NCI-H524 (cell line): ENCODE measurements at regions not wholly inside any gene's neighbourhood (a gene's known extent, or its start where the extent isn't known, plus 50 kb on each side); places are given as distances from the start of the nearest gene placed in this dataset.
"Not testable (repeated sequence)": the region's sequence is repeated elsewhere in the genome, so short reads cannot be mapped to it uniquely, and the experiment has no call there.

ENCODE experiments used
- DNase-seq, 2 experiments: peaks; one replicate each; lab custom pipeline; 2025; lab: John Stamatoyannopoulos, UW

- DNase-seq = peak; percentile 45 to 67
Observed at GRCh38 chr5:34555699-34556508, 100.2 kb upstream of the RAI14 start.

- no peak for DNase-seq
Observed at GRCh38 chr5:34556509-34556782, 99.7 kb upstream of the RAI14 start.

- not testable (repeated sequence) for DNase-seq
Observed at GRCh38 chr5:34561581-34561980, 94.5 kb upstream of the RAI14 start.

- DNase-seq = peak in 1 of 2 experiments; percentile 29
Observed at GRCh38 chr5:34562791-34563190, 93.3 kb upstream of the RAI14 start.

GRCh38 chr5:34563269-34563668, 92.9 kb upstream of the RAI14 start:
- DNase-seq = no peak

GRCh38 chr5:34563931-34564709, 92.0 kb upstream of the RAI14 start:
- DNase-seq = no peak

- no peak for DNase-seq
Observed at GRCh38 chr5:34564710-34565235, 91.4 kb upstream of the RAI14 start.

GRCh38 chr5:34570143-34570542, 86.0 kb upstream of the RAI14 start:
- DNase-seq = no peak

GRCh38 chr5:34570721-34571676, 85.1 kb upstream of the RAI14 start:
- peak in 1 of 2 experiments; percentile 53 for DNase-seq

GRCh38 chr5:34571677-34572041, 84.5 kb upstream of the RAI14 start:
- DNase-seq = no peak

GRCh38 chr5:34574936-34575467, 81.1 kb upstream of the RAI14 start:
- DNase-seq = no peak

GRCh38 chr5:34576891-34577666, 79.0 kb upstream of the RAI14 start:
- no peak for DNase-seq

GRCh38 chr5:34578962-34579361, 77.2 kb upstream of the RAI14 start:
- no peak for DNase-seq

- DNase-seq = no peak
Observed at GRCh38 chr5:34580983-34581382, 75.1 kb upstream of the RAI14 start.

GRCh38 chr5:34582371-34582770, 73.8 kb upstream of the RAI14 start:
- DNase-seq = peak; percentile 91 to 95

- DNase-seq = no peak
Observed at GRCh38 chr5:34583167-34583566, 73.0 kb upstream of the RAI14 start.

- peak; percentile 98 to 100 for DNase-seq
Observed at GRCh38 chr5:34584165-34584564, 72.0 kb upstream of the RAI14 start.

GRCh38 chr5:34585601-34586104, 70.5 kb upstream of the RAI14 start:
- DNase-seq = no peak

- no peak for DNase-seq
Observed at GRCh38 chr5:34586117-34586885, 69.8 kb upstream of the RAI14 start.
